HEK293 (cell line): ENCODE measurements at regions not wholly inside any gene's neighbourhood (a gene's known extent, or its start where the extent isn't known, plus 50 kb on each side); places are given as distances from the start of the nearest gene placed in this dataset.

Source experiments
- CTCF ChIA-PET: fragments of 350-600 bp; formaldehyde crosslinking; extraction: SDS; loops from one replicate; lab custom pipeline; 2021; ENCODE audit warnings: antibody characterized with exemption; lab: Yijun Ruan, JAX
- POLR2A ChIA-PET: fragments of 300-600 bp; formaldehyde crosslinking; extraction: SDS; loops from one replicate; lab custom pipeline; 2020; ENCODE audit warnings: antibody characterized with exemption, inconsistent platforms; lab: Yijun Ruan, JAX
- H3K27ac ChIP-seq: fragments of 200-500 bp; sonication (Bioruptor generic); 2 replicates; pipeline ENCODE4 v1.5.1; 2014; ENCODE audit warnings: low read depth, low read length, control low read depth, inconsistent platforms; ENCODE audit errors: extremely low read depth
- H3K36me3 ChIP-seq, 2 experiments: fragments of 200-500 bp in 1 of 2; sonication (Bioruptor generic) in 1 of 2; 1 replicate in 1 of 2; 2 replicates in 1 of 2; pipeline ENCODE4 v1.5.1; 2014 to 2017; ENCODE audit warnings: inconsistent platforms in 2 of 2, low read length in 2 of 2; ENCODE audit not compliant: control insufficient read depth in 2 of 2, insufficient read depth in 1 of 2
- H3K4me1 ChIP-seq: fragments of 200-500 bp; sonication (Bioruptor generic); 2 replicates; pipeline ENCODE4 v1.5.1; 2014; ENCODE audit warnings: mild to moderate bottlenecking, low read length, inconsistent platforms; ENCODE audit not compliant: control insufficient read depth, insufficient read depth
- H3K4me3 ChIP-seq: 2 replicates; pipeline ENCODE4 v1.5.1; 2011; ENCODE audit warnings: low read depth, mild to moderate bottlenecking, control low read depth, low read length, moderate library complexity
- H3K9me3 ChIP-seq: fragments of 200-500 bp; sonication (Bioruptor generic); 2 replicates; pipeline ENCODE4 v1.5.1; 2014; ENCODE audit warnings: low read depth, low read length, inconsistent platforms; ENCODE audit not compliant: control insufficient read depth, insufficient read depth
- GLIS2 ChIP-seq: fragments of 450-650 bp; formaldehyde crosslinking; IDR thresholded peaks from 2 replicates; pipeline ENCODE4 v1.5.1; 2016; ENCODE audit warnings: missing biosample characterization, missing genetic modification characterization
- IKZF3 ChIP-seq: fragments of 450-650 bp; IDR thresholded peaks from 2 replicates; pipeline ENCODE4 v1.5.0; 2018; ENCODE audit warnings: missing biosample characterization, mild to moderate bottlenecking, missing genetic modification characterization, moderate library complexity
- ZBTB20 ChIP-seq: fragments of 450-650 bp; formaldehyde crosslinking; IDR thresholded peaks from 2 replicates; pipeline ENCODE4 v1.5.1; 2016; ENCODE audit warnings: missing biosample characterization, missing genetic modification characterization
- ZBTB7A ChIP-seq: fragments of 450-650 bp; formaldehyde crosslinking; IDR thresholded peaks from 2 replicates; pipeline ENCODE4 v1.5.1; 2016; ENCODE audit warnings: low read depth, missing biosample characterization, missing genetic modification characterization
- ZNF10 ChIP-seq: fragments of 450-650 bp; formaldehyde crosslinking; IDR thresholded peaks from 2 replicates; pipeline ENCODE4 v1.5.1; 2017; ENCODE audit warnings: missing biosample characterization, missing genetic modification characterization
- ZNF112 ChIP-seq: fragments of 450-650 bp; formaldehyde crosslinking; IDR thresholded peaks from 2 replicates; pipeline ENCODE4 v1.5.0; 2017; ENCODE audit warnings: missing biosample characterization, missing genetic modification characterization
- ZNF121 ChIP-seq: fragments of 450-650 bp; formaldehyde crosslinking; IDR thresholded peaks from 2 replicates; pipeline ENCODE4 v1.5.1; 2016; ENCODE audit warnings: missing biosample characterization, missing genetic modification characterization
- ZNF157 ChIP-seq: fragments of 450-650 bp; formaldehyde crosslinking; IDR thresholded peaks from 2 replicates; pipeline ENCODE4 v1.5.1; 2016; ENCODE audit warnings: missing biosample characterization, missing genetic modification characterization
- ZNF214 ChIP-seq: fragments of 450-650 bp; formaldehyde crosslinking; IDR thresholded peaks from 2 replicates; pipeline ENCODE4 v1.5.1; 2017; ENCODE audit warnings: missing biosample characterization, mild to moderate bottlenecking, missing genetic modification characterization, borderline replicate concordance
- ZNF239 ChIP-seq: fragments of 450-650 bp; formaldehyde crosslinking; IDR thresholded peaks from 2 replicates; pipeline ENCODE4 v1.5.1; 2016; ENCODE audit warnings: missing biosample characterization, missing genetic modification characterization
- ZNF274 ChIP-seq, 2 experiments: fragments of 200-500 bp in 1 of 2; fragments of 450-650 bp in 1 of 2; sonication (Bioruptor generic) in 1 of 2; formaldehyde crosslinking in 1 of 2; IDR thresholded peaks; 2 replicates each; pipeline versions ENCODE4 v1.5.1 to v1.6.1; 2014 to 2016; ENCODE audit warnings: borderline replicate concordance in 1 of 2, inconsistent platforms in 1 of 2, low read length in 1 of 2, missing biosample characterization in 1 of 2, missing genetic modification characterization in 1 of 2
- ZNF311 ChIP-seq: fragments of 450-650 bp; formaldehyde crosslinking; IDR thresholded peaks from 2 replicates; pipeline ENCODE4 v1.5.1; 2017; ENCODE audit warnings: missing biosample characterization, missing genetic modification characterization, borderline replicate concordance
- ZNF350 ChIP-seq: fragments of 450-650 bp; formaldehyde crosslinking; IDR thresholded peaks from 2 replicates; pipeline ENCODE4 v1.5.0; 2017; ENCODE audit warnings: missing biosample characterization, mild to moderate bottlenecking, missing genetic modification characterization
- ZNF394 ChIP-seq: fragments of 450-650 bp; formaldehyde crosslinking; IDR thresholded peaks from 2 replicates; pipeline ENCODE4 v1.5.1; 2016; ENCODE audit warnings: missing biosample characterization, missing genetic modification characterization, mild to moderate bottlenecking, moderate library complexity, borderline replicate concordance
- ZNF571 ChIP-seq: fragments of 450-650 bp; formaldehyde crosslinking; IDR thresholded peaks from 2 replicates; pipeline ENCODE4 v1.5.0; 2017; ENCODE audit warnings: missing biosample characterization, missing genetic modification characterization
- ZNF596 ChIP-seq: fragments of 450-650 bp; IDR thresholded peaks from 2 replicates; pipeline ENCODE4 v1.5.0; 2018; ENCODE audit warnings: missing biosample characterization, mild to moderate bottlenecking, missing genetic modification characterization, moderate library complexity
- ZNF610 ChIP-seq: fragments of 450-650 bp; formaldehyde crosslinking; IDR thresholded peaks from 2 replicates; pipeline ENCODE4 v1.5.1; 2016; ENCODE audit warnings: missing biosample characterization, missing genetic modification characterization, borderline replicate concordance
- ZNF658 ChIP-seq: fragments of 450-650 bp; formaldehyde crosslinking; IDR thresholded peaks from 2 replicates; pipeline ENCODE4; 2016; ENCODE audit warnings: missing biosample characterization, missing genetic modification characterization
- ZNF660 ChIP-seq: fragments of 450-650 bp; IDR thresholded peaks from 2 replicates; pipeline ENCODE4 v1.5.1; 2018; ENCODE audit warnings: missing biosample characterization, mild to moderate bottlenecking, missing genetic modification characterization
- ZNF707 ChIP-seq: fragments of 450-650 bp; formaldehyde crosslinking; IDR thresholded peaks from 2 replicates; pipeline ENCODE4 v1.5.1; 2016; ENCODE audit warnings: missing biosample characterization, missing genetic modification characterization
- ZNF776 ChIP-seq: fragments of 450-650 bp; formaldehyde crosslinking; IDR thresholded peaks from 2 replicates; pipeline ENCODE4 v1.5.0; 2017; ENCODE audit warnings: missing biosample characterization, missing genetic modification characterization, borderline replicate concordance
- ZNF785 ChIP-seq: fragments of 450-650 bp; formaldehyde crosslinking; IDR thresholded peaks from 2 replicates; pipeline ENCODE4 v1.5.1; 2016; ENCODE audit warnings: missing biosample characterization, missing genetic modification characterization
- ZSCAN23 ChIP-seq: fragments of 450-650 bp; formaldehyde crosslinking; IDR thresholded peaks from 2 replicates; pipeline ENCODE4 v1.5.1; 2016; ENCODE audit warnings: missing biosample characterization, missing genetic modification characterization
- TF ChIP-seq, protein P1 (sequence below): fragments of 450-650 bp; formaldehyde crosslinking; IDR thresholded peaks from 2 replicates; pipeline ENCODE4 v1.5.1; 2016; ENCODE audit warnings: missing biosample characterization, missing genetic modification characterization
- TF ChIP-seq, protein P2 (sequence below): fragments of 450-650 bp; formaldehyde crosslinking; IDR thresholded peaks from 2 replicates; pipeline ENCODE4 v1.5.1; 2016; ENCODE audit warnings: missing biosample characterization, missing genetic modification characterization
- TF ChIP-seq, protein P3 (sequence below): fragments of 450-650 bp; formaldehyde crosslinking; IDR thresholded peaks from 2 replicates; pipeline ENCODE4 v1.5.1; 2016; ENCODE audit warnings: missing biosample characterization, missing genetic modification characterization
- TF ChIP-seq, protein P4 (sequence below): fragments of 450-650 bp; formaldehyde crosslinking; IDR thresholded peaks from 2 replicates; pipeline ENCODE4 v1.5.1; 2016; ENCODE audit warnings: missing biosample characterization, missing genetic modification characterization, borderline replicate concordance
- TF ChIP-seq, protein P5 (sequence below): fragments of 450-650 bp; formaldehyde crosslinking; IDR thresholded peaks from 2 replicates; pipeline ENCODE4 v1.5.1; 2017; ENCODE audit warnings: missing biosample characterization, missing genetic modification characterization

DNA sequence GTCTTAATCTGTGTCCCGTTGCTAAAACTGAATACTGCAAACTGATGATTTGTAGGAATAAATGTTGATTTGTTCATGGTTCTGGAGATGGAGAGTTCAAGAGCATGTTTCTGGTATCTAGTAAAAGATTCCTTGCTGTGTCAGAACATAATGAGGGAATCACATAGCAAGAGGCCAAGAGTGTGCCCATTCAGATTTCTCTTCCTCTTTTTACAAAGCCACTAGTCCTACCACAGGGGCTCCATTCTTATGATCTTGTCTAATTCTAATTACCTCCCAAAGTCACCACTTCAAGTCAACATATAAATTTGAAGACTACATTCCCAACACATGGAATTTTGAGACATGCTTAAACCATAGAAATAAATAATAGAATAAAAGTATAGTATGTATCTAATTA lies 608.8 kb upstream of the EPHA5 start:
- Histone ChIP-seq H3K27ac (no peak overlapping the region), H3K9me3 (no peaks in the 10 kb centered on the region), H3K36me3 (no peaks in the 10 kb centered on the region), H3K4me1 (no peaks in the 10 kb centered on the region), H3K4me3 (no peak overlapping the region)
- POLR2A ChIA-PET = no interaction called here
- CTCF ChIA-PET = no interaction called here
- TF ChIP-seq ZNF311 (tag by site-specific recombination) = no peak
- TF ChIP-seq ZNF157 (tag by site-specific recombination) = no peak
- TF ChIP-seq, protein P1, sequence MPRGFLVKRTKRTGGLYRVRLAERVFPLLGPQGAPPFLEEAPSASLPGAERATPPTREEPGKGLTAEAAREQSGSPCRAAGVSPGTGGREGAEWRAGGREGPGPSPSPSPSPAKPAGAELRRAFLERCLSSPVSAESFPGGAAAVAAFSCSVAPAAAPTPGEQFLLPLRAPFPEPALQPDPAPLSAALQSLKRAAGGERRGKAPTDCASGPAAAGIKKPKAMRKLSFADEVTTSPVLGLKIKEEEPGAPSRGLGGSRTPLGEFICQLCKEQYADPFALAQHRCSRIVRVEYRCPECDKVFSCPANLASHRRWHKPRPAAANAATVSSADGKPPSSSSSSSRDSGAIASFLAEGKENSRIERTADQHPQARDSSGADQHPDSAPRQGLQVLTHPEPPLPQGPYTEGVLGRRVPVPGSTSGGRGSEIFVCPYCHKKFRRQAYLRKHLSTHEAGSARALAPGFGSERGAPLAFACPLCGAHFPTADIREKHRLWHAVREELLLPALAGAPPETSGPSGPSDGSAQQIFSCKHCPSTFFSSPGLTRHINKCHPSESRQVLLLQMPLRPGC (tag by site-specific recombination) = no peak
- TF ChIP-seq ZNF394 (tag by site-specific recombination) = no peak
- no peak for TF ChIP-seq ZNF658 (tag by site-specific recombination)
- no peak for TF ChIP-seq ZNF707 (tag by site-specific recombination)
- no peak for TF ChIP-seq ZSCAN23 (tag by site-specific recombination)
- TF ChIP-seq ZBTB20 (tag by site-specific recombination) = no peak
- TF ChIP-seq ZNF214 = no peak
- TF ChIP-seq ZNF350 (tag by site-specific recombination) = no peak
- TF ChIP-seq ZNF121 (tag by site-specific recombination) = no peak
- TF ChIP-seq GLIS2 = no peak
- no peak for TF ChIP-seq ZNF571 (tag by site-specific recombination)
- TF ChIP-seq, protein P2, sequence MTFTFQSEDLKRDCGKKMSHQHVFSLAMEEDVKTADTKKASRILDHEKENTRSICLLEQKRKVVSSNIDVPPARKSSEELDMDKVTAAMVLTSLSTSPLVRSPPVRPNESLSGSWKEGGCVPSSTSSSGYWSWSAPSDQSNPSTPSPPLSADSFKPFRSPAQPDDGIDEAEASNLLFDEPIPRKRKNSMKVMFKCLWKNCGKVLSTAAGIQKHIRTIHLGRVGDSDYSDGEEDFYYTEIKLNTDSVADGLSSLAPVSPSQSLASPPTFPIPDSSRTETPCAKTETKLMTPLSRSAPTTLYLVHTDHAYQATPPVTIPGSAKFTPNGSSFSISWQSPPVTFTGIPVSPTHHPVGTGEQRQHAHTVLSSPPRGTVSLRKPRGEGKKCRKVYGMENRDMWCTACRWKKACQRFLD (tag by site-specific recombination) = no peak
- TF ChIP-seq ZNF660 = no peak
- TF ChIP-seq IKZF3 (tag by site-specific recombination) = no peak
- TF ChIP-seq, protein P3, sequence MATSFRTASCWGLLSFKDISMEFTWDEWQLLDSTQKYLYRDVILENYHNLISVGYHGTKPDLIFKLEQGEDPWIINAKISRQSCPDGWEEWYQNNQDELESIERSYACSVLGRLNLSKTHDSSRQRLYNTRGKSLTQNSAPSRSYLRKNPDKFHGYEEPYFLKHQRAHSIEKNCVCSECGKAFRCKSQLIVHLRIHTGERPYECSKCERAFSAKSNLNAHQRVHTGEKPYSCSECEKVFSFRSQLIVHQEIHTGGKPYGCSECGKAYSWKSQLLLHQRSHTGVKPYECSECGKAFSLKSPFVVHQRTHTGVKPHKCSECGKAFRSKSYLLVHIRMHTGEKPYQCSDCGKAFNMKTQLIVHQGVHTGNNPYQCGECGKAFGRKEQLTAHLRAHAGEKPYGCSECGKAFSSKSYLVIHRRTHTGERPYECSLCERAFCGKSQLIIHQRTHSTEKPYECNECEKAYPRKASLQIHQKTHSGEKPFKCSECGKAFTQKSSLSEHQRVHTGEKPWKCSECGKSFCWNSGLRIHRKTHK (tag by site-specific recombination) = no peak
- TF ChIP-seq ZBTB7A = no peak

DNA sequence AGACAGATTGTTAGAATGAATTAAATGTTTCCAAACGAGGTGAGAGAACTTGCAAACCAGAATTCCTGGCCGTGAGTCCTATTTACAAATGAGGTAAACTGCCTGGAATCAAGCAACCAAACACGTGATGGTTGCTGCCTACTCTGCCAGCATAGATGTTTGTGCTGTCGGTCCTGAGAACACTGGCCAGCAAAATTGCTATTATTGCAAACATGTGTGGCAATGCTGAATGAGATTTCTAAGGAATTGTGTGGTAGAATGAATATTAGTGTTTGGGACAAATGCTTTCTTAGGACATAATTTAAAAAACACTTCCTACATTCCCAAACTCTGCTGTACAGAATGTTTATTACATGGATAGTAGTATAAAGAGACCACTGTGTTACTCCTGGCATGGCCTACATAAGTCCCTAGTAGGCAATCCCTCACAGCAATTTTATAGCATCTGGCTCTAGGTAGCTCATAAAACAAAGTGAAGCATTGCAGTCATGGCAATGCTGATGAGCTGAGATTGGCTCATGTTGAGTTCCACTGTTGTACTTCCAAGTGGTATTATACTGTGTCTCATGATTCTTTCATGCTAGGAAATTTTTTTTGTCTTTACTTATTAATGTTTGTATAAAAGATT lies 605.2 kb upstream of the EPHA5 start:
- Histone ChIP-seq H3K4me3 (no peak overlapping the region), H3K9me3 (no peaks in the 10 kb centered on the region), H3K36me3 (no peaks in the 10 kb centered on the region), H3K27ac (no peak overlapping the region), H3K4me1 (no peaks in the 10 kb centered on the region)
- POLR2A ChIA-PET = no interaction called here
- CTCF ChIA-PET = no interaction called here
- TF ChIP-seq ZNF214 (no peak), ZNF10 (no peak), ZNF785 (tag by site-specific recombination) (no peak), ZNF776 (tag by site-specific recombination) (no peak), ZNF610 (tag by site-specific recombination) (no peak), ZNF596 (no peak), ZNF274 (IDR thresholded peaks at IDR 0.05; ENCODE audit: low read length) (no peak), ZNF274 (tag by site-specific recombination; IDR thresholded peaks at IDR 0.05; ENCODE audit: borderline replicate concordance) (no peak), ZNF239 (tag by site-specific recombination) (no peak), ZNF157 (tag by site-specific recombination) (no peak), ZNF112 (no peak)
- TF ChIP-seq, protein P4, sequence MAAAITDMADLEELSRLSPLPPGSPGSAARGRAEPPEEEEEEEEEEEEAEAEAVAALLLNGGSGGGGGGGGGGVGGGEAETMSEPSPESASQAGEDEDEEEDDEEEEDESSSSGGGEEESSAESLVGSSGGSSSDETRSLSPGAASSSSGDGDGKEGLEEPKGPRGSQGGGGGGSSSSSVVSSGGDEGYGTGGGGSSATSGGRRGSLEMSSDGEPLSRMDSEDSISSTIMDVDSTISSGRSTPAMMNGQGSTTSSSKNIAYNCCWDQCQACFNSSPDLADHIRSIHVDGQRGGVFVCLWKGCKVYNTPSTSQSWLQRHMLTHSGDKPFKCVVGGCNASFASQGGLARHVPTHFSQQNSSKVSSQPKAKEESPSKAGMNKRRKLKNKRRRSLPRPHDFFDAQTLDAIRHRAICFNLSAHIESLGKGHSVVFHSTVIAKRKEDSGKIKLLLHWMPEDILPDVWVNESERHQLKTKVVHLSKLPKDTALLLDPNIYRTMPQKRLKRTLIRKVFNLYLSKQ (tag by site-specific recombination) = no peak
- TF ChIP-seq, protein P5, sequence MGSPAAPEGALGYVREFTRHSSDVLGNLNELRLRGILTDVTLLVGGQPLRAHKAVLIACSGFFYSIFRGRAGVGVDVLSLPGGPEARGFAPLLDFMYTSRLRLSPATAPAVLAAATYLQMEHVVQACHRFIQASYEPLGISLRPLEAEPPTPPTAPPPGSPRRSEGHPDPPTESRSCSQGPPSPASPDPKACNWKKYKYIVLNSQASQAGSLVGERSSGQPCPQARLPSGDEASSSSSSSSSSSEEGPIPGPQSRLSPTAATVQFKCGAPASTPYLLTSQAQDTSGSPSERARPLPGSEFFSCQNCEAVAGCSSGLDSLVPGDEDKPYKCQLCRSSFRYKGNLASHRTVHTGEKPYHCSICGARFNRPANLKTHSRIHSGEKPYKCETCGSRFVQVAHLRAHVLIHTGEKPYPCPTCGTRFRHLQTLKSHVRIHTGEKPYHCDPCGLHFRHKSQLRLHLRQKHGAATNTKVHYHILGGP (tag by site-specific recombination) = no peak
